GM21619 (cell line): ENCODE measurements at regions not wholly inside any gene's neighbourhood (a gene's known extent, or its start where the extent isn't known, plus 50 kb on each side); places are given as distances from the start of the nearest gene placed in this dataset.

ENCODE experiments used
- ATAC-seq: cut with Tn5 transposase; IDR thresholded peaks from one replicate; pipeline ENCODE4 v1.9.1; 2021; ENCODE audit not compliant: unreplicated experiment

DNA sequence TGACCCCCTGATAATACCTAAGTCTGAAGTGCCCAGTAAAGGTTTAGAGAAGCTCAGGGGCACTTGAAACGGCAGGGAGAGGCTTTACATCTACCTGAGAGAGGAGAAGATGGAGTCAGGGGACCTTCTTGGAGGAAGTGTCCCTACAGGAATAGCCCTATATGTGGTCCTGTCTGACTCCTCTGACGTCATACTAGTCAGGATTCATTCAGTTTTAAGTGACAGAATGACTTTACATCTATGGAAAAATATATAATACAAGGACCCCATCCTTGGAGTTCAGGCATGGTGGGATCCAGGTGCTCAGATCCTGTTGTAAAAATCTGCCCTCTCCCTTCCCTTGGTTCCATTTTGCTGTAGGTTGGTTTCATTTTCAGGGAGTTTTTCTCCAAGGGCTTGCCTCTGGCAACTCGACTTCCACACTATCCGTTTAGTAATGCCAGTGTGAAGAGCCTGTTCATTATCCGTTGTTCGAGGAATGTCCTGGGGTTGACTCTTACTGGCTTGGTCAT, 205.6 kb downstream of the IRF8 start:
- no peak for ATAC-seq

DNA sequence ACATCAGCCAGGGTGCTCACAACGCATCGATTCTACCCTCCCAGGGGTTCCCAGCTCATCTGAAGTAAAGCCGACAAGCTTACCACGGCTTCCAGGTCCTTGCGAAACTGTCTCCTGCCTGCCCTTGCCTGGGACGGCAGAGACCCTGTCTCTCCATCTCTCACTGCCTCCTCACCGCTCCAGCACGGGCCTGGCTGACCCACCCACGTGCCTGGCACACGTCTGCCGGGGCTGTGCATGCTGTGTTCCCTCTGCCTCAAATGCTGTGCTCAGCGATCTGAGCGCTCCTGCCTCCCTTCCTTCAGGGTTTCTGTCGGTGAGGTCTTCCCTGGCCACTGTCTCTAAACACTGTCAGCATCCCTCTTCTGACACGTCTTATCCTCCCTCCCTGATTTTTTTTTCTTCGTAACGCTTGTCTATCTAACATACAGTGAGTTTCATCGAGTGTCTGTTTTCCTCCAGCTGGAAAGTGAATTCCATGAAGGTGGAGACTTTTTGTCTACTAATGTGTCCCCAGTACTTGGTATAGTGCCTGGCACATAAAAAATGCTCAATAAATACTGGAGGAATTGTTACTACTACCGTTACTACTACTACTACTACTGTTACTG, 208.4 kb downstream of the IRF8 start:
- ATAC-seq, result no peak

GRCh38 chr16:86108062-86108461, 209.1 kb downstream of the IRF8 start:
- ATAC-seq, result no peak

DNA sequence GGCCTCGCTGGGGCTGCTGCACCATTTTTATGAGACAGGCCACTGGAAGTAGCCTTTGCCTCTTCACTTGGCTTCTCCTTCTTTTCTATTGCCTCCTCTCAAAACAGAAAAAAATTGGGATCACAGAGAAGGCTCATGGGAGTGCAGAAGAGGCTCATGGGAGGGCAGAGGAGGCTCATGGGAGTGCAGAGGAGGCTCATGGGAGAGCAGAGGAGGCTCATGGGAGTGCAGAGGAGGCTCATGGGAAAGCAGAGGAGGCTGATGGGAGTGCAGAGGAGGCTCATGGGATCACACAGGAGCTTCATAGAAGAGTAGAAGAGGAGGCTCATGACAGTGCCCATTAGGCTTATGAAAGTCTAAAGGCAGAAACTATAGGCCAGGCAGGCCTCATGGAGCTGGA, 211.2 kb downstream of the IRF8 start:
- ATAC-seq, result no peak

GRCh38 chr16:86110726-86111125, 211.8 kb downstream of the IRF8 start:
- no peak for ATAC-seq

DNA sequence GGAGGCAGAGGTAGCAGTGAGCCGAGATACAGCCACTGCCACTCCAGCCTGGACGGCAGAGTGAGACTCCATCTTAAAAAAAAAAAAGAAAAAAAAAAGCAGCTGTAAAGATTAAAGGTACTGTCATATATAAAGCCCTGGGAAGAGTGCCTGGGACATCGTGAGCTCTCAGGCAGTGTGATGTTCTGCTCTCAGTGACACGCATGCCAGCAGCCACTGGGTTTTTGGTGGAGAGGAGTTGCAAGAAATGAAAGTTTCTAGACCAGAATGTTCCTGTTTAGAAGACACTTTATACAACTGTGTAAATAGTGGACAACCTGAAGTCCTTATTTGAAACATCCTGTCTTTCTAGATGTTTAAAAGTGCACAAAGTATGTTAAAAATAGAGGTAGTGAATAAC, 213.2 kb downstream of the IRF8 start:
- ATAC-seq, result no peak

DNA sequence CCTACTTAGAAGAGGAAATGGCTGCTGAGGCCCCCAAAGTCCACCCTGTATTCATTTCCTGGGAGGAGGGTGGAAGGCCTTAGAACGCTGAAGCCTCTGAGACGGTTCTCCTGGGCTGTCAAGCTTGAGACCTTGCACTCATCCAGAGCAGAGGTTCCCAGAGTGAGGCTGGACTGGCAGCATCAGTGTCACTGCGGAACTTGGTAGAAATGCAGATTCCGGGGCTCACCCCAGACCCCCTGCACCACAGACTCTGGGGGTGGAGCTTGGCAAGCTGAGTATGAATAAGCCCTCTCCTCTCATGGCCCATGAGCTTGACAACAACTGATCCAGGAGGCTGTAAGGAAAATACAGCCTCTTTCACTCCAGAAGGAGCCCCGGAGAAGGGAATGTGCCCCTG, 218.3 kb downstream of the IRF8 start:
- ATAC-seq, result no peak

GRCh38 chr16:86117756-86118155, 218.8 kb downstream of the IRF8 start:
- no peak for ATAC-seq

GRCh38 chr16:86118467-86119307, 219.7 kb downstream of the IRF8 start:
- ATAC-seq, result no peak

- no peak for ATAC-seq
These were observed 221.5 kb downstream of the IRF8 start for GRCh38 chr16:86120201-86121192.

- no peak for ATAC-seq
These were observed 222.5 kb downstream of the IRF8 start for GRCh38 chr16:86121374-86122010.

DNA sequence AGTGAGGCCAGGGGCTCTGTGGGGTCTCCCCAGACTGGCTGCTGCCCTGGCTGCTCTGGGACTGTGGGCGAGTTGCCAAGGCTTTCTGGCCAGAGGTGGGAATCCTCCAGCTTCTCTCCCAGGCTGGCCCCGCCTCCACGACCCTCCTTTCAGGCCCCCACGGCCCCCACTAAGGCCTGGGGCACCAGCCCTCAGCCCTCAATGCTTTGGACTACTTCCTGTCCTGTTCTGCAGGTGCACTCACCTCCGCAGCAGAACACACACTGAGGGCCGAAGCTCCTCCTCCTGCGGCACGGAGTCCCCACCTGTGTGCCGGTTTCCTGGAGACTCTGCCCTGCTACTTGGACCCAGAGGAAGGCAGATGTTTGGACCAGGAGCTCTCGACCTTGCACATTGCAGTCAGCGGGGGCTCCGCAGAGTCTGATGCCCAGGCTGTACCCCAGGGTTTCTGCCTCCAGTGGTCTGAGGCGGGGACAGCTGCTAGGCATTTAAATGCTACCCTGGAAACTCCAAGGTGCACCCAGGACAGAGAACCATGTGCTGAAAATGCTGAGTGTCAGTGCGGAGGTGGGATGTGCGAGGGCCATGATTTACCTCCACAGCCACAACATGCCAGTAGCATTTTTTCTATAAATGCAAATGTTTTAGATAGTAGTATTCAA, 223.8 kb downstream of the IRF8 start:
- no peak for ATAC-seq

DNA sequence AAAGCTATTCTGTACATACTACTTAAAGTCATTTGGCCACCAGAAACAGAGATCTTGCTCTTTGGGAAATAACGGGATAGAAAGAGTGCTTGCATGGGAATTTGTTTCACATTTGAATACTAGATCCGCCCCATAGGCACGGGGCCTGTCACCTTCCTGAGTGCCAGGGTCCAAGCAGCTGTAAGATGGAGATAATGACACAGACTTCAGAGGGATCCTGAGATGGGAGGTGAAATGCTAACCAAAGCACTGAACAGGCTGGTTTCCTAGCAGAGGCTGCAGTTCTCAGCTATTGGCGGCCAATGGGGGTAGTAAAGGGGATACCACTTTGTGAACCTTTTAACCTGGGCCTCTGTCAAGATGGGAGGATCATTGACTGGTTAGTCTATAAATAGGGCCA, 225.4 kb downstream of the IRF8 start:
- ATAC-seq, result no peak

- ATAC-seq, result no peak
These were observed 227.9 kb downstream of the IRF8 start for GRCh38 chr16:86126891-86127290.

GRCh38 chr16:86127366-86127765, 228.4 kb downstream of the IRF8 start:
- no peak for ATAC-seq

DNA sequence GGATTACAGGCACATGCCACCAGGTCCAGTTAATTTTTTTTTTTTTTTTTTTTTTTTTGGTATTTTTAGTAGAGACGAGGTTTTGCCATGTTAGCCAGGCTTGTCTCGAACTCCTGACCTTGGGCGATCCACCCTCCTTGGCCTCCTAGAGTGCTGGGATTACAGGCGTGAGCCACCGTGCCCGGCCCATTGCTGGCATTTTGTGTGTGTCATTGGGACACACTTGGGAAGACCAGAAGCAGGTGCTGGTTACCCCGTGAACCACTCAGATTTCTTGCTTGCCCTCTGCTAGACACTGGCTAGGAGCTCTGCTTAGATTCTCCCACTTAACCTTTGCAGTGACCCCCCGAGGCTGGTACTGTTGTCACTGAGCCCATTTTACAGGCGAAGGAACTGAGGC, 229.3 kb downstream of the IRF8 start:
- no peak for ATAC-seq

- no peak for ATAC-seq
These were observed 230.6 kb downstream of the IRF8 start for GRCh38 chr16:86129541-86129940.

DNA sequence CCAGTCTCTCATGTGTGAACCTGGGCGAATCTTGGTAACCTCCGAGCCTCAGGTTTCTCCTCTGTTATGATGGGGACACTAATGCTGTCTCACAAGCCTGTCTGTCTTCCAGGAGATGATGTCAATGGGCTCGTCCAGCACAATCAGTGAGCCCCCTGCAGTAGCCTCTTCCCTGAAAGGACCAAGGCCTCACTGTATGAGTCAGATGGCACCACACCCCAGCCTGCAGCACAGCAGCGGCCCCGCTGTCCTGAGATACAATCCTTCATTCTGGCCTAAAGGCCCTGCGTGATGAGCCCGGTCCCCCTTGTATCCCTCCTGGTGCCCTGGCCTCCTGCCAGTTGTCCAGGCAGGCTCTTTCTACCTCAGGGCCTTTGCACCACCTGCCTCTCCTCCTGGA, 234.4 kb downstream of the IRF8 start:
- no peak for ATAC-seq

- ATAC-seq, result no peak
These were observed 234.9 kb downstream of the IRF8 start for GRCh38 chr16:86133847-86134375.
